AG04449 (cell line): ENCODE measurements at regions not wholly inside any gene's neighbourhood (a gene's known extent, or its start where the extent isn't known, plus 50 kb on each side); places are given as distances from the start of the nearest gene placed in this dataset.

Experiments
- CTCF ChIA-PET: fragments of 350-600 bp; formaldehyde crosslinking; extraction: SDS; loops from one replicate; lab custom pipeline; 2021; ENCODE audit warnings: antibody characterized with exemption; lab: Yijun Ruan, JAX
- POLR2A ChIA-PET: fragments of 400-600, 350-600 bp; formaldehyde crosslinking; extraction: SDS; loops from one replicate; lab custom pipeline; 2020; ENCODE audit warnings: antibody characterized with exemption, inconsistent platforms; lab: Yijun Ruan, JAX
- DNase-seq: peaks from one replicate; pipeline ENCODE4 v3.0.0-alpha.2; 2010; ENCODE audit warnings: low read depth, low spot score
- H3K4me3 ChIP-seq: 2 replicates; pipeline ENCODE4 v1.5.1; 2011; ENCODE audit warnings: low read depth, mild to moderate bottlenecking, control low read depth, low read length
- TF ChIP-seq, protein P1 (sequence below): IDR thresholded peaks from one replicate; pipeline ENCODE4 v1.5.1; 2011; ENCODE audit warnings: mild to moderate bottlenecking, moderate library complexity, low read length, control low read depth, inconsistent platforms; ENCODE audit not compliant: insufficient read depth; ENCODE audit errors: missing control alignments

DNA sequence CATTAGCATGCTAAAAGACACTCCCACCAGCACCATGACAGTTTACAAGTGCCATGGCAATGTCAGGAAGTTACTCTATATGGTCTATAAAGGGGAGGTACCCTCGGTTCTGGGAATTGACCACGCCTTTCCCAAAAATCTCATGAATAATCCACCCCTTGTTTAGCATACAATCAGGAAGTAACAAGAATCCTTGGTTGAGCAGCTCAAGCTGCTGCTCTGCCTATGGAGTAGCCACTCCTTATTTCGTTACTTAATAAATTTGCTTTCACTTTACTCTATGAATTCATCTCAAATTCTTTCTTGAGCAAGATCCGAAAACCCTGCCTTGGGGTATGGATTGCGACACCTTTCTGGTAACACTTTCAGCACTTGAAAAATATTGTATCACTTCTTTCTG, 243.0 kb downstream of the BMP2 start:
- POLR2A ChIA-PET, result no interaction called here
- CTCF ChIA-PET, result no interaction called here
- no peak for DNase-seq
- TF ChIP-seq, protein P1, sequence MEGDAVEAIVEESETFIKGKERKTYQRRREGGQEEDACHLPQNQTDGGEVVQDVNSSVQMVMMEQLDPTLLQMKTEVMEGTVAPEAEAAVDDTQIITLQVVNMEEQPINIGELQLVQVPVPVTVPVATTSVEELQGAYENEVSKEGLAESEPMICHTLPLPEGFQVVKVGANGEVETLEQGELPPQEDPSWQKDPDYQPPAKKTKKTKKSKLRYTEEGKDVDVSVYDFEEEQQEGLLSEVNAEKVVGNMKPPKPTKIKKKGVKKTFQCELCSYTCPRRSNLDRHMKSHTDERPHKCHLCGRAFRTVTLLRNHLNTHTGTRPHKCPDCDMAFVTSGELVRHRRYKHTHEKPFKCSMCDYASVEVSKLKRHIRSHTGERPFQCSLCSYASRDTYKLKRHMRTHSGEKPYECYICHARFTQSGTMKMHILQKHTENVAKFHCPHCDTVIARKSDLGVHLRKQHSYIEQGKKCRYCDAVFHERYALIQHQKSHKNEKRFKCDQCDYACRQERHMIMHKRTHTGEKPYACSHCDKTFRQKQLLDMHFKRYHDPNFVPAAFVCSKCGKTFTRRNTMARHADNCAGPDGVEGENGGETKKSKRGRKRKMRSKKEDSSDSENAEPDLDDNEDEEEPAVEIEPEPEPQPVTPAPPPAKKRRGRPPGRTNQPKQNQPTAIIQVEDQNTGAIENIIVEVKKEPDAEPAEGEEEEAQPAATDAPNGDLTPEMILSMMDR, result no peak
- H3K4me3 ChIP-seq, result no peak overlapping the region

DNA sequence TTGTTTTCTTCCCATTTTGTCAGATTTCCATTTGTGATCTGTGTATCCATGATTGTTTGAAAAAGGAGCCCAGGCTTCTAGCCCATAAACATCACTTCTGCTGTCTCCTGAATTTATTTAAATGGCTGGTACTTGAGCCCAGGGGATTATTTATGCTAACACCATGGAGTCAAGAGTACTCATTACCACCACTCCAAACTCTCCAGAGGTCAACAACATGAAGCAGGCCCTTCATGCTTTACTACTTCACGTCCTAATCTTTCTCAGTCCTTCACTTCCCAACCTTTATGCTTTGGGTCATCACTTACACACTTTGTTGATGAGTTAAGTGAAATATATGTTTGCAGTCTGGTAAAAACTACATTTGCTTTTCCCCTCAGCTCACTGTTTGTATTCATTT, 247.8 kb downstream of the BMP2 start:
- ChIA-PET CTCF (no interaction called here), POLR2A (no interaction called here)
- no peak for DNase-seq
- TF ChIP-seq, protein P1, result no peak
- no peak overlapping the region for H3K4me3 ChIP-seq

DNA sequence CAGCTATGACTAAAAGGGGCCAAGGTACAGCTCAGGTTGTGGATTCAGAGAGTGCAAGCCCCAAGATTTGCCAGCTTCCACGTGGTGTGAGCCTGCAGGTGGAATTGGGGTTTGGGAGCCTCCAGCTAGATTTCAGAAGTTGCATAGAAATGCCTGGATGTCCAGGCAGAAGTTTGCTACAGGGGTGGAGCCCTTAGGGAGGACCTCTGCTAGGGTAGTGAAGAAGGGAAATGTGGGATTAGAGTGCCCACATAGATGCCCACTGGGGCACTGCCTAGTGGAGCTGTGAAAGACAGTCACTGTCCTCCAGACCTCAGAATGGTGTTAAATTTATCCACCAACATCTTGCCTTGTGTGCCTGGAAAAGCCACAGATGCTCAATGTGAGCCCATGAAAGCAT, 255.1 kb downstream of the BMP2 start:
- TF ChIP-seq, protein P1, result no peak
- ChIA-PET POLR2A (no interaction called here), CTCF (no interaction called here)
- DNase-seq, result no peak
- H3K4me3 ChIP-seq, result no peak overlapping the region

DNA sequence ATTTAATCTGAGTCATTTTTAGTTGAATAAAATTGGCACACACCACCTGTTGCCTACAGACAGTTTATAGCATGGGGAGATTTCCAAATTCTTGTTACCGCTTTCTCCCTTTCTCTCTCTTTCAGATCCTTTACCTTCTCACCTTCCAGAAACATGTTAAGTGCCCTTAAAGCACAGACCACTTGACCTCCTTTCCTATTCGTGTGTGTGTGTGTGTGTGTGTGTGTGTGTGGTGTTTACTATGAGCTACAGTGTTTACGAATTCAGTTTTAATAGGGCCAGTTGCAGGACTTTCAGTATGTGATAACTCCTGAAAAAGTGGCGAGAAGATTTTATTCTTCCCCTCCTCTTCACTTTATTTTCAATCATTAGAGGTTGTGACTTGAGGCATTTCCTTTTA, 258.1 kb downstream of the BMP2 start:
- ChIA-PET POLR2A (no interaction called here), CTCF (no interaction called here)

DNA sequence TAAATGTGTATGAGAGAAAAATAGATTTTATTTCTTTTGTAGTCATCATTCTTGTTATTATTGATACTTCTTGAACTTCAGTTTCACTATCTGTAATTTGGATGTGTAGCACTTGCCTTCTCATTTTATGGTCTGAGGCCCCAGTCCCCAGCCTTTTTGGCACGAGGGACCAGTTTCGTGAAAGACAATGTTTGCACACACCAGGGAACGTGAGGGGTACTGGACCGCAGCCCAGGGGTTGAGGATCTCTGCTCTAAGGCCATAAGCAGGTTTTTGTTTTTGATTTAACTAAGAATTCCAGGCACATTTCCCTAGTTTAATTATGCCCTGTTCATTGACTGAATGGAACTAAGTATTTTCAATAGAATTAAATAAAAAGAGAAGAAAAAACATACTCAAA, 261.5 kb downstream of the BMP2 start:
- CTCF ChIA-PET, result no interaction called here
- POLR2A ChIA-PET, result no interaction called here
- no peak overlapping the region for H3K4me3 ChIP-seq
- DNase-seq, result no peak
- TF ChIP-seq, protein P1, result no peak

More for the DNA sequence above, 258.1 kb downstream of the BMP2 start:
- DNase-seq, result no peak
- TF ChIP-seq, protein P1, result no peak
- no peak overlapping the region for H3K4me3 ChIP-seq

DNA sequence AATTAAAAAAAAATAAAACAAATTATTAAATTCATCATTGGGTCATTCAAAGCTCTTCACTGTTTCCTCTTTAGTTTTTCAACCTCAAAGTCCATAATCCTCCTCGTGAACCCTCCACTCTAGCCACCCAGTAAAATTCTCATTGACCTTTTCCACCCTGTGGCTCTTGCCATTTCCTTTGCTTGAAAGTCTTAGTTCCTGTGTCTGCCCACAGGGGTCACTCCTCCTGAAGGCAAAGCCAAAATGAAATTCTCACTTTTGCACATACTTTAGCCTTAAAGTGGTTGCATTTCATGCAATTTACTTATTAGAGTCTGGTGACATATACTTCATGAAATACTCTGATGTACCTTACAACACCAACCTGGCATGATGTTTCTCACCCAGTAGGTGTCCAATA, 263.7 kb downstream of the BMP2 start:
- DNase-seq, result no peak
- POLR2A ChIA-PET, result no interaction called here
- CTCF ChIA-PET, result no interaction called here
- TF ChIP-seq, protein P1, result no peak
- H3K4me3 ChIP-seq, result no peak overlapping the region
